NOMO-1 treated with DMSO at 0.1 percent for 48 hours (cell line): ENCODE measurements at regions not wholly inside any gene's neighbourhood (a gene's known extent, or its start where the extent isn't known, plus 50 kb on each side); places are given as distances from the start of the nearest gene placed in this dataset.
"Not testable (repeated sequence)": the region's sequence is repeated elsewhere in the genome, so short reads cannot be mapped to it uniquely, and the experiment has no call there.

Experiments
- DNase-seq: peaks from one replicate; lab custom pipeline; 2025; ENCODE audit not compliant: unreplicated experiment; lab: John Stamatoyannopoulos, UW

GRCh38 chr3:106827515-106828213, 549.6 kb upstream of the CCDC54 start:
- no peak for DNase-seq

- DNase-seq, result no peak
Measured at GRCh38 chr3:106829206-106829605, 548.0 kb upstream of the CCDC54 start.

- DNase-seq, result no peak
Measured at GRCh38 chr3:106830334-106830733, 546.9 kb upstream of the CCDC54 start.

- DNase-seq, result no peak
Measured at GRCh38 chr3:106836906-106837305, 540.3 kb upstream of the CCDC54 start.

- DNase-seq, result no peak
Measured at GRCh38 chr3:106837616-106838015, 539.6 kb upstream of the CCDC54 start.

- DNase-seq, result no peak
Measured at GRCh38 chr3:106839576-106840280, 537.5 kb upstream of the CCDC54 start.

- no peak for DNase-seq
Measured at GRCh38 chr3:106840319-106840718, 536.9 kb upstream of the CCDC54 start.

GRCh38 chr3:106842151-106842550, 535.1 kb upstream of the CCDC54 start:
- no peak for DNase-seq

- no peak for DNase-seq
Measured at GRCh38 chr3:106844638-106845037, 532.6 kb upstream of the CCDC54 start.

GRCh38 chr3:106848099-106848498, 529.1 kb upstream of the CCDC54 start:
- DNase-seq, result no peak

GRCh38 chr3:106850437-106850836, 526.8 kb upstream of the CCDC54 start:
- no peak for DNase-seq

- not testable (repeated sequence) for DNase-seq
Measured at GRCh38 chr3:106858321-106858720, 518.9 kb upstream of the CCDC54 start.

- DNase-seq, result no peak
Measured at GRCh38 chr3:106860182-106860581, 517.1 kb upstream of the CCDC54 start.

GRCh38 chr3:106862067-106862466, 515.2 kb upstream of the CCDC54 start:
- no peak for DNase-seq

- DNase-seq, result no peak
Measured at GRCh38 chr3:106877627-106878026, 499.6 kb upstream of the CCDC54 start.

- DNase-seq, result no peak
Measured at GRCh38 chr3:106880206-106880605, 497.0 kb upstream of the CCDC54 start.

- no peak for DNase-seq
Measured at GRCh38 chr3:106881186-106881585, 496.1 kb upstream of the CCDC54 start.

- no peak for DNase-seq
Measured at GRCh38 chr3:106882297-106882696, 494.9 kb upstream of the CCDC54 start.

- DNase-seq, result no peak
Measured at GRCh38 chr3:106906074-106906473, 471.2 kb upstream of the CCDC54 start.

GRCh38 chr3:106908181-106908938, 468.9 kb upstream of the CCDC54 start:
- DNase-seq, result no peak

GRCh38 chr3:106913111-106913698, 464.0 kb upstream of the CCDC54 start:
- DNase-seq, result no peak

GRCh38 chr3:106913966-106914365, 463.3 kb upstream of the CCDC54 start:
- no peak for DNase-seq
